ENCODE measurements at regions not wholly inside any gene's neighbourhood (a gene's known extent, or its start where the extent isn't known, plus 50 kb on each side); places are given as distances from the start of the nearest gene placed in this dataset.
"Not testable (repeated sequence)": the region's sequence is repeated elsewhere in the genome, so short reads cannot be mapped to it uniquely, and the experiment has no call there.

GRCh38 chr2:182504903-182505302, 78.1 kb upstream of the PDE1A start:
- Histone ChIP-seq H3K9me3 (no peaks in the 10 kb centered on the region), H3K27me3 (no peaks in the 10 kb centered on the region), H3K4me3 (no peak overlapping the region), H3K4me1 (no peaks in the 10 kb centered on the region), H3K27ac (no peak overlapping the region), H3K36me3 (no peaks in the 10 kb centered on the region)
- intact Hi-C loops (cut with DNase I), result no loop called here
- no peak for DNase-seq (ENCODE audit: low spot score in 2 of 2)
- TF ChIP-seq CTCF (IDR thresholded peaks at IDR 0.05), result no peak

GRCh38 chr2:182506606-182507005, 79.8 kb upstream of the PDE1A start:
- no peak for TF ChIP-seq CTCF (IDR thresholded peaks at IDR 0.05)
- no peak overlapping the region for H3K27ac ChIP-seq
- intact Hi-C loops (cut with DNase I), result no loop called here

DNA sequence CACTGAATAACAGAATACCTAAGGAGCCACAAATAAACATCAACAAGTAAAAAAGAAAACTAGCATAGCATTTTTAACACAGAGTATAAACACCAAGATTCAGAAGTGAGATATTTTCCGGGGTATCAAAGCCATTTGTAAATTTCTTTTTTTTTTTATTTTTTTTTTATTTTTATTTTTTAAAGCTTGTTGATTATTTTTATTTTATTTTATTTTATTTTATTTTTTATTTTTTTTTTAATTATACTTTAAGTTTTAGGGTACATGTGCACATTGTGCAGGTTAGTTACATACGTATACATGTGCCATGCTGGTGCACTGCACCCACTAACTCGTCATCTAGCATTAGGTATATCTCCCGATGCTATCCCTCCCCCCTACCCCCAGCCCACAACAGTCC, 81.7 kb upstream of the PDE1A start:
- H3K9me3 ChIP-seq; H3K36me3 ChIP-seq; DNase-seq (ENCODE audit: low spot score in 2 of 2); intact Hi-C loops (cut with DNase I); H3K27me3 ChIP-seq; H3K4me3 ChIP-seq; H3K4me1 ChIP-seq; H3K27ac ChIP-seq: not testable (repeated sequence)

More at GRCh38 chr2:182506606-182507005, 79.8 kb upstream of the PDE1A start:
- Histone ChIP-seq H3K36me3 (no peaks in the 10 kb centered on the region), H3K27me3 (no peaks in the 10 kb centered on the region), H3K9me3 (no peaks in the 10 kb centered on the region), H3K4me3 (no peak overlapping the region), H3K4me1 (no peaks in the 10 kb centered on the region)
- no peak for DNase-seq (ENCODE audit: low spot score in 2 of 2)

DNA sequence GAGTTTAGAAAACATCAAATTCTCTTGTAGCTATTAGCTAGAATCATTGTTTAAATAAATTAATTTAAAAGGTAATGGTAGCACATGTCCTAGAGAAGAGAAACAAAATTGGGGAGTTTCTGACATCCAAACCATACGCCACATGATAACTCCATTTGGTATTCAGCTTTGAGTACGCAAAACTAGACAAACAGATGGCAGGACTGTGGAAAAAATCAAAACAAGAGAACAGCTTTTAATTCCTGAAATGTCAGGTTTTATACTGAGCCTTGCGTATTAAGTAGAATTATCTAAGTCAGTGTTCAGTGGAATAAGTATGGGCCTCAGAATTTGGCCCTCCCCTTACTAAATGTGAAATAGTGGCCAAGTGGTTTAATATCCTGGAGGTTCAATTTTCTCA, 82.4 kb upstream of the PDE1A start:
- no peak overlapping the region for H3K27ac ChIP-seq
- no peaks in the 10 kb centered on the region for H3K4me1 ChIP-seq
- no peaks in the 10 kb centered on the region for H3K36me3 ChIP-seq
- H3K9me3 ChIP-seq, result no peaks in the 10 kb centered on the region
- no peaks in the 10 kb centered on the region for H3K27me3 ChIP-seq
- no peak for DNase-seq (ENCODE audit: low spot score in 2 of 2)
- intact Hi-C loops (cut with DNase I), result no loop called here
- H3K4me3 ChIP-seq, result no peak overlapping the region
- TF ChIP-seq CTCF (IDR thresholded peaks at IDR 0.05), result no peak

DNA sequence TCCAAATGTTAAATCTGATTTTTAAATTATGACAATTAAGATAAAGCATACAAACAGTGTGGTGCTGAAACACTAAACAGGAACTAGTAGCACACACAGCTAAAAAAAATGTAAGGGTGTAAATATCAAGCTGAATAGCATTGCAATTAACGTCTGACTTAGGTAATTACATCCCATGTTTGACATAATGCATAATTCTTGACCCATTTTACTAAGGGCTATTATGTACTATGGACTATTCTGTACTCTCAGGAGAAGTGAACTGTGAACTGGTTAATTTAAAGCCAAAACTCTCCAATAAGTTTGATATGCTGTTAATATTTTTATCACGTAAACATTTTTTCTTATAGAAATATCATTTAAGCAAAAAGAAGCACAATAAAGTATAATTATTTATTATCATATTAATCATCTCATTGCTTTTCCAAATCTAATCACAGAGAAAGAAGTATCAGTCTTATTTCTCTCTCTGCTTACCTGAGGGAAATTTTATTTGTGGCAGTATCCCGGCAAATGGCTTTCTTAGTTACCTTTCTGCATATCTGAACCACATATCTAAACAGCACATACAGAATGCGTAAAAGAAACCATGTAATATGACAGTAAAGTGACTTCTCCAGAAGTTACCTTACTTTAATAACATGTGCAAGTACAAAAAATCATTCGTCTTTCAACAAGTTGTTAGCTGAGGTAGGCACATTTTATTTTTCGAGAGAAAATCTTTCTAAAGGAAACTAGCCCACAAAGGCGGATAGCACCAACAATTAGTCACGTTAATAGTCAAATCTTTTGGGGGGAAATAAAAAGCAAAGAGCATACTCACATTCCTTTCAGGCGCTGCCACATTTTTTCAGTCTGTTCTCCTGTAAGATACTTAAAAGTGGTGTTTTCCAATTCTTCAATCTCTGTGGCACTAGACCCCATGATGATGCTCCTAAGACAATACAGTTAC, 94.9 kb upstream of the PDE1A start:
- no peaks in the 10 kb centered on the region for H3K36me3 ChIP-seq
- H3K4me3 ChIP-seq, result no peak overlapping the region
- no peak for TF ChIP-seq CTCF (IDR thresholded peaks at IDR 0.05)
- no peaks in the 10 kb centered on the region for H3K27me3 ChIP-seq
- no peak for DNase-seq (ENCODE audit: low spot score in 2 of 2)
- H3K27ac ChIP-seq, result no peak overlapping the region
- no peaks in the 10 kb centered on the region for H3K9me3 ChIP-seq
- H3K4me1 ChIP-seq, result no peaks in the 10 kb centered on the region
- intact Hi-C loops (cut with DNase I), result no loop called here

DNA sequence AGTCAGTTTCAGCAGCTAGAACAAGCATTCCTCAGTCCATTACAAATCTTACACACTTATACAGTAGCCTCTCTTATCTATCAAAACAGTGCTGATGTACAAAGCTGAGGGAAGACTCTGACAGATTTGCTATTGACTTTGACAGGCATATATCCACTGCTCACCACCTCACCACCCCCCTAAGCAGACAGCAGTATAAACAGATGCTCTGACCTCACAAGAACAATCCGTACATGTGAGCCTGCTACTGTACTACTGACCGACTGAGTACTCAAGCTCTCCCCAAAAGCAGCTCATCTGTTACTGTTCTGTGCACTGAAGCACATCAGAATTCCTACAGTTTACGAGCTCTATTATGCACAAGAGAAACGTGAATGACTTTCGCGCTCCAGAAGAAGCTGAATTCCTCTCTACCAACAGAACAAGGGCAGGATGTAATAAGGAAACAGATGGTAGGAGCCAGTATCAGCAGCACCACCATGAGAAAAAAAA, 95.6 kb upstream of the PDE1A start:
- H3K4me3 ChIP-seq, result peak overlapping the region in 1 of 2 donors; percentile 47
- no peaks in the 10 kb centered on the region for H3K36me3 ChIP-seq
- intact Hi-C loops (cut with DNase I), result no loop called here
- TF ChIP-seq CTCF (IDR thresholded peaks at IDR 0.05), result no peak
- H3K9me3 ChIP-seq, result no peaks in the 10 kb centered on the region
- H3K4me1 ChIP-seq, result no peaks in the 10 kb centered on the region
- H3K27ac ChIP-seq, result no peak overlapping the region
- H3K27me3 ChIP-seq, result no peaks in the 10 kb centered on the region
- no peak for DNase-seq (ENCODE audit: low spot score in 2 of 2)

All from ascending aorta (tissue), 2 donors.